ENCODE measurements at regions not wholly inside any gene's neighbourhood (a gene's known extent, or its start where the extent isn't known, plus 50 kb on each side); places are given as distances from the start of the nearest gene placed in this dataset.
A peak's percentile ranks its signal among the peaks of the same experiment; 100 is the strongest.

DNA sequence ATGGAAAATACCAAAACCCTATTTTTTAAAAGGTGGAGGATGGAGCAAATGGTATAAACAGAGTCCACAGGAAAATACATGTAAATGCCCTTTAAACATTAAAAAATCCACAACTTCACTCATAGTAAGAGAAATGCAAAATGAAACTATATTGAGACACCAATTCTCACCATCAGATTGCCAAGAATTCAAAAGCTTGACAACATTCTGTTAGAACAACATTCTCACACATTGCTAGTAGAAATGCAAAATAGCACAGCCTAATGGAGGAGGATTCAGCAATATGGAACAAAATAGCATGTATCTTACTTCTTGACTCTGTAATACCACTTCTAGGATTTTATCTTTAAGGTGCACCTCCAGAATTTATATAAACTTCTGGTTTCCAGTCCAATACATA lies 351.8 kb downstream of the NXPE2 start:
- no peak overlapping the region for H3K27ac ChIP-seq
- no peaks in the 10 kb centered on the region for H3K27me3 ChIP-seq
- H3K36me3 ChIP-seq, result no peaks in the 10 kb centered on the region
- no peak overlapping the region for H3K4me3 ChIP-seq
- intact Hi-C loops (cut with DNase I), result no loop called here
- no peaks in the 10 kb centered on the region for H3K9me3 ChIP-seq
- DNase-seq (ENCODE audit: extremely low spot score in 2 of 2), result no peak
- TF ChIP-seq POLR2AphosphoS5 (IDR thresholded peaks at IDR 0.05; ENCODE audit: insufficient read depth in 1 of 2, low read depth in 1 of 2) (no peak), CTCF (IDR thresholded peaks at IDR 0.05) (no peak), POLR2A (IDR thresholded peaks at IDR 0.05) (no peak)
- H3K4me1 ChIP-seq, result no peaks in the 10 kb centered on the region

DNA sequence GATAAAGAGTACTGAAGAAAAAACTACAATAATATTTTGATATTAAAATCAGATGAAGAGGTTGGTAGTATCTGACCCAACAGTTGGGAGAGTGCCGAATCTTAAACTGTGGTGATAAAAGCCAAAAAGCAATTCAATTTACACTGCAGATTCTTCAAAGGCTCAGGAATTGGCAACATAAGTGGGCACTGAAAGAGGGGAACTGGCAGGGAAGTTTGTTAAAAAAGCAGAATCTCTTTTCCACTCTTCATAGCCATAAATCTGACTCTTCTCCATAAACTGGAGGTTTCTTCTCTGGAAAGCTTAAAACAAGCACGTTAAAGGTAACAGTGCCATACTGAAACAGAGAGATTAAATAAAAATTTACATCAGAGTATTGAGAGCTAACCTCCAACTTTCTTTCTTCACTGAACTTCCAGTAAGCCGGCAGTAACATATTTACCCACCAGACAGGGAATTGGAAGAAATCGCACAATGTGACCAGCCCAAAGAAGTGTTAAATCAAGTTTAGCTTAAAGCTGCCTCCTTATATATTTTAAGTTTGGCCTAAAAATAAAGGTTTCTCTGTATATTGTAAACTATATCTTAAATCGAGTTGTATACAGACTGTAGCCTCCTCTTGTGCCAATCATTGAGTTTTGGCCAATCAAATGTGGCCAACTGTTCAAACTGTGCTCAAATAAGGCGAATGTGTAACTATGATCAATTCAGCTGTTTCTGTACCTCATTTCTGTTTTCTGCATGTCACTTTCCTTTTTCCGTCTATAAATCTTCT lies 358.3 kb downstream of the NXPE2 start:
- H3K4me1 ChIP-seq, result no peaks in the 10 kb centered on the region

GRCh38 chr11:115042002-115042401 lies 363.7 kb downstream of the NXPE2 start:
- no peak for DNase-seq (ENCODE audit: extremely low spot score in 2 of 2)
- Histone ChIP-seq H3K9me3 (no peaks in the 10 kb centered on the region), H3K27ac (no peak overlapping the region), H3K4me3 (no peak overlapping the region), H3K36me3 (no peaks in the 10 kb centered on the region), H3K4me1 (no peaks in the 10 kb centered on the region), H3K27me3 (no peaks in the 10 kb centered on the region)
- TF ChIP-seq POLR2A (IDR thresholded peaks at IDR 0.05), result no peak
- TF ChIP-seq CTCF (IDR thresholded peaks at IDR 0.05), result no peak
- TF ChIP-seq POLR2AphosphoS5 (IDR thresholded peaks at IDR 0.05; ENCODE audit: insufficient read depth in 1 of 2, low read depth in 1 of 2), result no peak
- intact Hi-C loops (cut with DNase I), result no loop called here

More for the DNA sequence above, 358.3 kb downstream of the NXPE2 start:
- no peak for DNase-seq (ENCODE audit: extremely low spot score in 2 of 2)
- TF ChIP-seq POLR2A (IDR thresholded peaks at IDR 0.05), result no peak
- TF ChIP-seq POLR2AphosphoS5 (IDR thresholded peaks at IDR 0.05; ENCODE audit: insufficient read depth in 1 of 2, low read depth in 1 of 2), result no peak
- TF ChIP-seq CTCF (IDR thresholded peaks at IDR 0.05), result no peak
- Histone ChIP-seq H3K27ac (no peak overlapping the region), H3K4me3 (no peak overlapping the region), H3K9me3 (no peaks in the 10 kb centered on the region), H3K36me3 (no peaks in the 10 kb centered on the region), H3K27me3 (no peaks in the 10 kb centered on the region)
- intact Hi-C loops (cut with DNase I), result no loop called here

- Histone ChIP-seq H3K27ac (no peak overlapping the region), H3K27me3 (no peaks in the 10 kb centered on the region), H3K4me1 (no peaks in the 10 kb centered on the region), H3K9me3 (no peaks in the 10 kb centered on the region), H3K4me3 (no peak overlapping the region), H3K36me3 (no peaks in the 10 kb centered on the region)
- TF ChIP-seq POLR2A (IDR thresholded peaks at IDR 0.05), result no peak
- no peak for TF ChIP-seq CTCF (IDR thresholded peaks at IDR 0.05)
- TF ChIP-seq POLR2AphosphoS5 (IDR thresholded peaks at IDR 0.05; ENCODE audit: insufficient read depth in 1 of 2, low read depth in 1 of 2), result no peak
- DNase-seq (ENCODE audit: extremely low spot score in 2 of 2), result peak in 1 of 2 donors; percentile 58
- intact Hi-C loops (cut with DNase I), result no loop called here
These were observed 369.3 kb downstream of the NXPE2 start for GRCh38 chr11:115047631-115048030.

GRCh38 chr11:115049796-115050195 lies 371.5 kb downstream of the NXPE2 start:
- no peak for DNase-seq (ENCODE audit: extremely low spot score in 2 of 2)
- Histone ChIP-seq H3K27me3 (no peaks in the 10 kb centered on the region), H3K4me3 (no peak overlapping the region), H3K36me3 (no peaks in the 10 kb centered on the region), H3K27ac (no peak overlapping the region), H3K4me1 (no peaks in the 10 kb centered on the region), H3K9me3 (no peaks in the 10 kb centered on the region)
- TF ChIP-seq CTCF (IDR thresholded peaks at IDR 0.05) (no peak), POLR2AphosphoS5 (IDR thresholded peaks at IDR 0.05; ENCODE audit: insufficient read depth in 1 of 2, low read depth in 1 of 2) (no peak)
- intact Hi-C loops (cut with DNase I), result no loop called here
